DOHH2 (cell line): ENCODE measurements at regions not wholly inside any gene's neighbourhood (a gene's known extent, or its start where the extent isn't known, plus 50 kb on each side); places are given as distances from the start of the nearest gene placed in this dataset.

Experiments
- EZH2phosphoT487 ChIP-seq: fragments of 200-600 bp; sonication (generic); IDR thresholded peaks from 2 replicates; pipeline ENCODE4 v1.6.1; 2017; ENCODE audit warnings: borderline replicate concordance, mild to moderate bottlenecking, antibody characterized with exemption, low read length, moderate library complexity, mixed read lengths
- TF ChIP-seq, protein P1 (sequence below): fragments of 200-600 bp; sonication (generic); IDR thresholded peaks from one replicate; pipeline ENCODE4 v1.5.1; 2014; ENCODE audit warnings: antibody characterized with exemption, mild to moderate bottlenecking, low read depth, low read length; ENCODE audit not compliant: poor library complexity, severe bottlenecking

- TF ChIP-seq, protein P1, sequence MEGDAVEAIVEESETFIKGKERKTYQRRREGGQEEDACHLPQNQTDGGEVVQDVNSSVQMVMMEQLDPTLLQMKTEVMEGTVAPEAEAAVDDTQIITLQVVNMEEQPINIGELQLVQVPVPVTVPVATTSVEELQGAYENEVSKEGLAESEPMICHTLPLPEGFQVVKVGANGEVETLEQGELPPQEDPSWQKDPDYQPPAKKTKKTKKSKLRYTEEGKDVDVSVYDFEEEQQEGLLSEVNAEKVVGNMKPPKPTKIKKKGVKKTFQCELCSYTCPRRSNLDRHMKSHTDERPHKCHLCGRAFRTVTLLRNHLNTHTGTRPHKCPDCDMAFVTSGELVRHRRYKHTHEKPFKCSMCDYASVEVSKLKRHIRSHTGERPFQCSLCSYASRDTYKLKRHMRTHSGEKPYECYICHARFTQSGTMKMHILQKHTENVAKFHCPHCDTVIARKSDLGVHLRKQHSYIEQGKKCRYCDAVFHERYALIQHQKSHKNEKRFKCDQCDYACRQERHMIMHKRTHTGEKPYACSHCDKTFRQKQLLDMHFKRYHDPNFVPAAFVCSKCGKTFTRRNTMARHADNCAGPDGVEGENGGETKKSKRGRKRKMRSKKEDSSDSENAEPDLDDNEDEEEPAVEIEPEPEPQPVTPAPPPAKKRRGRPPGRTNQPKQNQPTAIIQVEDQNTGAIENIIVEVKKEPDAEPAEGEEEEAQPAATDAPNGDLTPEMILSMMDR = no peak
- TF ChIP-seq EZH2phosphoT487 = no peak
Observed at GRCh38 chr17:34153991-34154390, 101.1 kb upstream of the CCL2 start.
